Osteoblast (primary cell): ENCODE measurements at regions not wholly inside any gene's neighbourhood (a gene's known extent, or its start where the extent isn't known, plus 50 kb on each side); places are given as distances from the start of the nearest gene placed in this dataset.

Experiments
- DNase-seq: peaks from one replicate; pipeline ENCODE4 v3.0.0; 2011; ENCODE audit warnings: low spot score, mixed read lengths; ENCODE audit not compliant: insufficient read length; ENCODE audit errors: missing footprints
- H2AFZ ChIP-seq: 2 replicates; pipeline ENCODE4 v1.6.0; 2011; ENCODE audit warnings: mild to moderate bottlenecking, low read length
- H3K27ac ChIP-seq: 2 replicates; pipeline ENCODE4 v1.5.1; 2011; ENCODE audit warnings: mild to moderate bottlenecking, low read depth, low read length, moderate library complexity
- H3K27me3 ChIP-seq: 2 replicates; pipeline ENCODE4 v1.6.0; 2012; ENCODE audit warnings: mild to moderate bottlenecking, control low read depth, inconsistent platforms, low read length, moderate library complexity; ENCODE audit not compliant: insufficient read depth
- H3K36me3 ChIP-seq: 2 replicates; pipeline ENCODE4 v1.5.1; 2011; ENCODE audit warnings: mild to moderate bottlenecking, low read length, control low read depth, moderate library complexity; ENCODE audit not compliant: insufficient read depth
- H3K4me1 ChIP-seq: 2 replicates; pipeline ENCODE4 v1.5.1; 2011; ENCODE audit warnings: mild to moderate bottlenecking, low read length, control low read depth, moderate library complexity; ENCODE audit not compliant: insufficient read depth
- H3K4me2 ChIP-seq: 2 replicates; pipeline ENCODE4 v1.6.0; 2011; ENCODE audit warnings: mild to moderate bottlenecking, low read length; ENCODE audit not compliant: insufficient read depth
- H3K4me3 ChIP-seq: fragments of 200-600 bp; sonication (generic); 3 replicates; pipeline ENCODE4 v1.5.1; 2012; ENCODE audit warnings: mild to moderate bottlenecking, low read length, inconsistent platforms; ENCODE audit not compliant: insufficient read depth
- H3K79me2 ChIP-seq: 2 replicates; pipeline ENCODE4 v1.6.0; 2012; ENCODE audit warnings: mild to moderate bottlenecking, low read length, control low read depth, inconsistent platforms; ENCODE audit not compliant: insufficient read depth
- H3K9me3 ChIP-seq: 2 replicates; pipeline ENCODE4 v1.5.1; 2011; ENCODE audit warnings: low read depth, low read length, control low read depth
- H4K20me1 ChIP-seq: 2 replicates; pipeline ENCODE4 v1.6.0; 2012; ENCODE audit warnings: mild to moderate bottlenecking, low read length, control low read depth; ENCODE audit not compliant: insufficient read depth
- CTCF ChIP-seq: IDR thresholded peaks from 2 replicates; pipeline ENCODE4 v1.5.1; 2011; ENCODE audit warnings: mild to moderate bottlenecking, low read depth, low read length, moderate library complexity; ENCODE audit errors: extremely low read depth

GRCh38 chr13:72379581-72379980 is 347.8 kb downstream of the MZT1 start:
- no peaks in the 10 kb centered on the region for H3K9me3 ChIP-seq
- no peaks in the 10 kb centered on the region for H3K27me3 ChIP-seq
- no peaks in the 10 kb centered on the region for H3K79me2 ChIP-seq
- no peak for TF ChIP-seq CTCF
- H3K36me3 ChIP-seq: no peaks in the 10 kb centered on the region
- H3K27ac ChIP-seq: no peak overlapping the region
- H3K4me1 ChIP-seq: no peaks in the 10 kb centered on the region
- no peak for DNase-seq
- H4K20me1 ChIP-seq: no peaks in the 10 kb centered on the region
- no peak overlapping the region for H2AFZ ChIP-seq
- no peak overlapping the region for H3K4me2 ChIP-seq
- no peak overlapping the region for H3K4me3 ChIP-seq

GRCh38 chr13:72368031-72368430 is 359.4 kb downstream of the MZT1 start:
- Histone ChIP-seq H3K4me3 (no peak overlapping the region), H3K9me3 (no peaks in the 10 kb centered on the region), H3K27me3 (no peaks in the 10 kb centered on the region), H3K27ac (no peak overlapping the region), H4K20me1 (no peaks in the 10 kb centered on the region), H2AFZ (no peak overlapping the region), H3K4me2 (no peak overlapping the region), H3K4me1 (no peaks in the 10 kb centered on the region), H3K79me2 (no peaks in the 10 kb centered on the region), H3K36me3 (no peaks in the 10 kb centered on the region)
- no peak for DNase-seq
- TF ChIP-seq CTCF: no peak

GRCh38 chr13:72346716-72347115 is 380.7 kb downstream of the MZT1 start:
- H2AFZ ChIP-seq: no peak overlapping the region
- no peaks in the 10 kb centered on the region for H4K20me1 ChIP-seq
- DNase-seq: no peak

GRCh38 chr13:72342364-72342763 is 385.1 kb downstream of the MZT1 start:
- H3K27me3 ChIP-seq: no peaks in the 10 kb centered on the region
- no peak overlapping the region for H3K27ac ChIP-seq
- no peaks in the 10 kb centered on the region for H3K9me3 ChIP-seq
- no peaks in the 10 kb centered on the region for H4K20me1 ChIP-seq
- no peak overlapping the region for H3K4me2 ChIP-seq
- no peak overlapping the region for H3K4me3 ChIP-seq
- no peaks in the 10 kb centered on the region for H3K4me1 ChIP-seq
- no peaks in the 10 kb centered on the region for H3K79me2 ChIP-seq
- TF ChIP-seq CTCF: no peak
- no peak overlapping the region for H2AFZ ChIP-seq
- DNase-seq: no peak
- H3K36me3 ChIP-seq: no peaks in the 10 kb centered on the region

More at GRCh38 chr13:72346716-72347115, 380.7 kb downstream of the MZT1 start:
- no peaks in the 10 kb centered on the region for H3K79me2 ChIP-seq
- H3K27ac ChIP-seq: no peak overlapping the region
- no peak for TF ChIP-seq CTCF
- H3K4me1 ChIP-seq: no peaks in the 10 kb centered on the region
- no peaks in the 10 kb centered on the region for H3K27me3 ChIP-seq
- H3K4me2 ChIP-seq: no peak overlapping the region
- no peaks in the 10 kb centered on the region for H3K36me3 ChIP-seq
- H3K9me3 ChIP-seq: no peaks in the 10 kb centered on the region
- H3K4me3 ChIP-seq: no peak overlapping the region
